HEK293 (cell line): ENCODE measurements at regions not wholly inside any gene's neighbourhood (a gene's known extent, or its start where the extent isn't known, plus 50 kb on each side); places are given as distances from the start of the nearest gene placed in this dataset.

ENCODE experiments used
- CTCF ChIA-PET: fragments of 350-600 bp; formaldehyde crosslinking; extraction: SDS; loops from one replicate; lab custom pipeline; 2021; ENCODE audit warnings: antibody characterized with exemption; lab: Yijun Ruan, JAX
- POLR2A ChIA-PET: fragments of 300-600 bp; formaldehyde crosslinking; extraction: SDS; loops from one replicate; lab custom pipeline; 2020; ENCODE audit warnings: antibody characterized with exemption, inconsistent platforms; lab: Yijun Ruan, JAX
- H3K27ac ChIP-seq: fragments of 200-500 bp; sonication (Bioruptor generic); 2 replicates; pipeline ENCODE4 v1.5.1; 2014; ENCODE audit warnings: low read depth, low read length, control low read depth, inconsistent platforms; ENCODE audit errors: extremely low read depth
- H3K36me3 ChIP-seq, 2 experiments: fragments of 200-500 bp in 1 of 2; sonication (Bioruptor generic) in 1 of 2; 1 replicate in 1 of 2; 2 replicates in 1 of 2; pipeline ENCODE4 v1.5.1; 2014 to 2017; ENCODE audit warnings: inconsistent platforms in 2 of 2, low read length in 2 of 2; ENCODE audit not compliant: control insufficient read depth in 2 of 2, insufficient read depth in 1 of 2
- H3K4me1 ChIP-seq: fragments of 200-500 bp; sonication (Bioruptor generic); 2 replicates; pipeline ENCODE4 v1.5.1; 2014; ENCODE audit warnings: mild to moderate bottlenecking, low read length, inconsistent platforms; ENCODE audit not compliant: control insufficient read depth, insufficient read depth
- H3K4me3 ChIP-seq: 2 replicates; pipeline ENCODE4 v1.5.1; 2011; ENCODE audit warnings: low read depth, mild to moderate bottlenecking, control low read depth, low read length, moderate library complexity
- H3K9me3 ChIP-seq: fragments of 200-500 bp; sonication (Bioruptor generic); 2 replicates; pipeline ENCODE4 v1.5.1; 2014; ENCODE audit warnings: low read depth, low read length, inconsistent platforms; ENCODE audit not compliant: control insufficient read depth, insufficient read depth
- CTCF ChIP-seq: fragments of 450-650 bp; formaldehyde crosslinking; IDR thresholded peaks from 2 replicates; pipeline ENCODE4 v1.5.1; 2016; ENCODE audit warnings: missing biosample characterization, missing genetic modification characterization
- HOXD13 ChIP-seq: sonication (generic); formaldehyde crosslinking; IDR thresholded peaks from 2 replicates; pipeline ENCODE4 v1.8.0; 2022; ENCODE audit warnings: missing genetic modification reagents, borderline replicate concordance
- MYNN ChIP-seq: fragments of 450-650 bp; formaldehyde crosslinking; IDR thresholded peaks from 2 replicates; pipeline ENCODE4 v1.5.1; 2016; ENCODE audit warnings: missing biosample characterization, missing genetic modification characterization, borderline replicate concordance
- RBAK ChIP-seq: fragments of 450-650 bp; formaldehyde crosslinking; IDR thresholded peaks from 2 replicates; pipeline ENCODE4 v1.5.1; 2016; ENCODE audit warnings: missing biosample characterization, missing genetic modification characterization
- REPIN1 ChIP-seq: fragments of 450-650 bp; formaldehyde crosslinking; IDR thresholded peaks from 2 replicates; pipeline ENCODE4 v1.5.1; 2017; ENCODE audit warnings: missing biosample characterization, missing genetic modification characterization, low read depth
- ZBTB48 ChIP-seq: fragments of 450-650 bp; formaldehyde crosslinking; IDR thresholded peaks from 2 replicates; pipeline ENCODE4 v1.5.1; 2016; ENCODE audit warnings: missing biosample characterization, missing genetic modification characterization
- ZFHX2 ChIP-seq: fragments of 450-650 bp; formaldehyde crosslinking; conservative IDR thresholded peaks from 2 replicates; pipeline ENCODE4 v1.5.1; 2016; ENCODE audit warnings: missing biosample characterization, missing genetic modification characterization
- ZNF121 ChIP-seq: fragments of 450-650 bp; formaldehyde crosslinking; IDR thresholded peaks from 2 replicates; pipeline ENCODE4 v1.5.1; 2016; ENCODE audit warnings: missing biosample characterization, missing genetic modification characterization
- ZNF132 ChIP-seq: fragments of 450-650 bp; formaldehyde crosslinking; IDR thresholded peaks from 2 replicates; pipeline ENCODE4 v1.5.1; 2017; ENCODE audit warnings: missing biosample characterization, missing genetic modification characterization, borderline replicate concordance
- ZNF148 ChIP-seq: fragments of 450-650 bp; formaldehyde crosslinking; IDR thresholded peaks from 2 replicates; pipeline ENCODE4 v1.5.0; 2017; ENCODE audit warnings: missing biosample characterization, missing genetic modification characterization, borderline replicate concordance
- ZNF174 ChIP-seq: fragments of 450-650 bp; formaldehyde crosslinking; IDR thresholded peaks from 2 replicates; pipeline ENCODE4 v1.5.0; 2017; ENCODE audit warnings: missing biosample characterization, mild to moderate bottlenecking, missing genetic modification characterization
- ZNF292 ChIP-seq: fragments of 450-650 bp; formaldehyde crosslinking; IDR thresholded peaks from 2 replicates; pipeline ENCODE4 v1.5.1; 2016; ENCODE audit warnings: low read depth, missing biosample characterization, missing genetic modification characterization, borderline replicate concordance
- ZNF558 ChIP-seq: fragments of 450-650 bp; formaldehyde crosslinking; IDR thresholded peaks from 2 replicates; pipeline ENCODE4 v1.5.1; 2016; ENCODE audit warnings: missing biosample characterization, missing genetic modification characterization
- ZNF623 ChIP-seq: fragments of 450-650 bp; formaldehyde crosslinking; IDR thresholded peaks from 2 replicates; pipeline ENCODE4 v1.5.1; 2016; ENCODE audit warnings: missing biosample characterization, missing genetic modification characterization
- ZNF707 ChIP-seq: fragments of 450-650 bp; formaldehyde crosslinking; IDR thresholded peaks from 2 replicates; pipeline ENCODE4 v1.5.1; 2016; ENCODE audit warnings: missing biosample characterization, missing genetic modification characterization
- ZNF747 ChIP-seq: fragments of 450-650 bp; formaldehyde crosslinking; IDR thresholded peaks from 2 replicates; pipeline ENCODE4 v1.5.1; 2016; ENCODE audit warnings: missing biosample characterization, missing genetic modification characterization
- ZNF843 ChIP-seq: fragments of 450-650 bp; formaldehyde crosslinking; IDR thresholded peaks from 2 replicates; pipeline ENCODE4 v1.5.1; 2016; ENCODE audit warnings: missing biosample characterization, missing genetic modification characterization
- ZSCAN23 ChIP-seq: fragments of 450-650 bp; formaldehyde crosslinking; IDR thresholded peaks from 2 replicates; pipeline ENCODE4 v1.5.1; 2016; ENCODE audit warnings: missing biosample characterization, missing genetic modification characterization
- TF ChIP-seq, protein P1 (sequence below): fragments of 450-650 bp; formaldehyde crosslinking; IDR thresholded peaks from 2 replicates; pipeline ENCODE4 v1.5.1; 2016; ENCODE audit warnings: missing biosample characterization, missing genetic modification characterization

DNA sequence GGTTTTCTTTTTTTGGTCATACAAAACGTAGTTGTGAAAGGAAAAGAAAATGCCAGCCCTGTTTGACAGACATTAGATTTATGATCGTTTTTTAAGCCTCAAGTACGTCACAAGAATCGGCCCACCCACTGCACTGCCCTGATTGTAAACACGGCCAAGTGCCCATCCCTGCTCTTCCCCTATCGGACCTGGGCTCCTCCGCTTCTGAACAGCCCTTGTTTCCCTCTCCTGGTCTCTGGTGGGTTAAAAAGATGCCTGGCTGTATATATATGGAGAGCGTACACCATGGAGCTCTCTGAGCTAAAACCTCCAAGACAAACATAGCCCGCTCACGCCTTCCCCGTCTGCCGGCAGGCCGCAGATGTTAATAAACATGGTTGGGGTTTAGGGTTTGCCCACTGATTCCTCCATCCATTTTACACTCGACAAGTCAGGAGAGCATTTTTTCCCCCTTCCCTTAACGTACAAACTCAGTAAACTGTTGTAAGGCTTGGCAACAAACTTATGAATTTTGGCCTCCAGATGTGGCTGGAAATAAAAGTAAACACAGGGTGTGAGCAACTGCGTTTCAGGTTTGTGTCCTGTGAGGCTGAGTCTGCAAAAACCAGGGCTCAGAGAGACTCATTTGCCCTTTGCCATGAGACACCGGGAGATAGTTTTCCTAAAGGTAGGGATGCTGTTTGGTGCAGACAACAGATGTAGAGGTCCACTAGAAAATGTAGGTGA lies 325.9 kb downstream of the SOX9 start:
- Histone ChIP-seq H3K27ac (no peak overlapping the region), H3K4me3 (no peak overlapping the region), H3K4me1 (peaks cover 12% of the 10 kb centered on the region), H3K36me3 (no peaks in the 10 kb centered on the region), H3K9me3 (no peaks in the 10 kb centered on the region; the same call in 1 of the 2 replicates)
- TF ChIP-seq RBAK (tag by site-specific recombination) (no peak), CTCF (no peak)
- TF ChIP-seq, protein P1, sequence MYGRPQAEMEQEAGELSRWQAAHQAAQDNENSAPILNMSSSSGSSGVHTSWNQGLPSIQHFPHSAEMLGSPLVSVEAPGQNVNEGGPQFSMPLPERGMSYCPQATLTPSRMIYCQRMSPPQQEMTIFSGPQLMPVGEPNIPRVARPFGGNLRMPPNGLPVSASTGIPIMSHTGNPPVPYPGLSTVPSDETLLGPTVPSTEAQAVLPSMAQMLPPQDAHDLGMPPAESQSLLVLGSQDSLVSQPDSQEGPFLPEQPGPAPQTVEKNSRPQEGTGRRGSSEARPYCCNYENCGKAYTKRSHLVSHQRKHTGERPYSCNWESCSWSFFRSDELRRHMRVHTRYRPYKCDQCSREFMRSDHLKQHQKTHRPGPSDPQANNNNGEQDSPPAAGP (tag by site-specific recombination), result 0 out of 2 replicates have a peak, but pooled peaks have one; percentile 27
- ChIA-PET CTCF (no interaction called here), POLR2A (no interaction called here)

GRCh38 chr17:72447251-72447640 lies 326.4 kb downstream of the SOX9 start:
- no peak overlapping the region for H3K27ac ChIP-seq
- CTCF ChIA-PET, result no interaction called here
- H3K9me3 ChIP-seq, result no peaks in the 10 kb centered on the region; the same call in 1 of the 2 replicates
- TF ChIP-seq ZNF148 (no peak), ZNF707 (tag by site-specific recombination) (no peak), ZNF292 (no peak), ZNF623 (tag by site-specific recombination) (no peak), MYNN (tag by site-specific recombination) (no peak), HOXD13 (CRISPR knock-in tag) (no peak), ZNF843 (tag by site-specific recombination) (no peak), ZNF558 (tag by site-specific recombination) (no peak), ZNF747 (tag by site-specific recombination) (no peak), REPIN1 (tag by site-specific recombination) (no peak), ZNF121 (tag by site-specific recombination) (no peak), ZNF132 (tag by site-specific recombination) (no peak), ZNF174 (tag by site-specific recombination) (no peak), ZBTB48 (tag by site-specific recombination) (no peak), ZFHX2 (tag by site-specific recombination) (no peak), ZSCAN23 (tag by site-specific recombination) (no peak)
- POLR2A ChIA-PET, result no interaction called here
- no peak overlapping the region for H3K4me3 ChIP-seq
- H3K4me1 ChIP-seq, result peaks cover 12% of the 10 kb centered on the region
- H3K36me3 ChIP-seq, result no peaks in the 10 kb centered on the region
